Naive B cell (primary cell): ENCODE measurements at regions not wholly inside any gene's neighbourhood (a gene's known extent, or its start where the extent isn't known, plus 50 kb on each side); places are given as distances from the start of the nearest gene placed in this dataset.
A peak's percentile ranks its signal among the peaks of the same experiment; 100 is the strongest.

Experiments used
- ATAC-seq, 2 donors: fragments of 150-1000 bp; cut with Tn5 transposase; 2 replicates each; pipeline ENCODE4 v1.10.0; 2021; ENCODE audit warnings: low read depth in 2 of 2, mild to moderate bottlenecking in 2 of 2, moderate library complexity in 2 of 2
- DNase-seq: peaks from one replicate; pipeline ENCODE4 v3.0.0; 2022
- H3K27ac Mint-ChIP-seq, 6 donors: one replicate each; pipeline ENCODE4 v1.8.0; 2020 to 2022; ENCODE audit warnings: mild to moderate bottlenecking in 6 of 6, mixed read lengths in 6 of 6, moderate library complexity in 5 of 6, inconsistent platforms in 2 of 6
- H3K27me3 Mint-ChIP-seq, 3 donors: one replicate each; pipeline ENCODE4 v1.8.0; 2021 to 2022; ENCODE audit warnings: mixed read lengths in 3 of 3, mild to moderate bottlenecking in 1 of 3
- H3K36me3 Mint-ChIP-seq, 2 donors: one replicate each; pipeline ENCODE4 v1.8.0; 2020 to 2022; ENCODE audit warnings: mixed read lengths in 2 of 2, inconsistent platforms in 1 of 2, mild to moderate bottlenecking in 1 of 2
- H3K4me1 Mint-ChIP-seq, 3 donors: one replicate each; pipeline ENCODE4 v1.8.0; 2020 to 2022; ENCODE audit warnings: mixed read lengths in 3 of 3, inconsistent platforms in 1 of 3, mild to moderate bottlenecking in 1 of 3, moderate library complexity in 1 of 3
- H3K4me3 Mint-ChIP-seq, 8 donors: one replicate each; pipeline ENCODE4 v1.8.0; 2020 to 2022; ENCODE audit warnings: mild to moderate bottlenecking in 8 of 8, mixed read lengths in 8 of 8, moderate library complexity in 8 of 8, inconsistent platforms in 2 of 8
- H3K9me3 Mint-ChIP-seq, 7 donors: one replicate each; pipeline ENCODE4 v1.8.0; 2020 to 2022; ENCODE audit warnings: mixed read lengths in 7 of 7, mild to moderate bottlenecking in 5 of 7, inconsistent platforms in 2 of 7, moderate library complexity in 1 of 7

GRCh38 chr18:78510091-78510490, 469.5 kb upstream of the SALL3 start:
- Mint-ChIP-seq H3K4me3 (no peak overlapping the region), H3K27me3 (peaks cover 0 to 3% (median 0%) of the 10 kb centered on the region in 3 donors), H3K27ac (no peak overlapping the region), H3K9me3 (peaks cover 0 to 8% (median 4%) of the 10 kb centered on the region in 7 donors), H3K36me3 (no peaks in the 10 kb centered on the region), H3K4me1 (no peaks in the 10 kb centered on the region)
- ATAC-seq: no peak
- DNase-seq: no peak

- no peaks in the 10 kb centered on the region for H3K36me3 Mint-ChIP-seq
- H3K4me3 Mint-ChIP-seq: no peak overlapping the region
- DNase-seq: no peak
- H3K27ac Mint-ChIP-seq: no peak overlapping the region
- peaks cover 0 to 3% (median 0%) of the 10 kb centered on the region in 3 donors for H3K27me3 Mint-ChIP-seq
- H3K4me1 Mint-ChIP-seq: no peaks in the 10 kb centered on the region
- H3K9me3 Mint-ChIP-seq: peaks cover 0 to 8% (median 4%) of the 10 kb centered on the region in 7 donors
- no peak for ATAC-seq
These were observed 469.0 kb upstream of the SALL3 start for GRCh38 chr18:78510636-78511035.

- H3K27ac Mint-ChIP-seq: no peak overlapping the region
- no peak overlapping the region for H3K4me3 Mint-ChIP-seq
- no peaks in the 10 kb centered on the region for H3K4me1 Mint-ChIP-seq
- no peak for DNase-seq
- peaks cover 0 to under 1% (median 0%) of the 10 kb centered on the region in 3 donors for H3K27me3 Mint-ChIP-seq
- no peak for ATAC-seq
- peaks cover 0 to 8% (median 4%) of the 10 kb centered on the region in 7 donors for H3K9me3 Mint-ChIP-seq
- no peaks in the 10 kb centered on the region for H3K36me3 Mint-ChIP-seq
These were observed 467.7 kb upstream of the SALL3 start for GRCh38 chr18:78511666-78512601.

- no peaks in the 10 kb centered on the region for H3K36me3 Mint-ChIP-seq
- no peak for ATAC-seq
- peaks cover 0 to 11% (median 3%) of the 10 kb centered on the region in 7 donors for H3K9me3 Mint-ChIP-seq
- DNase-seq: no peak
- H3K4me3 Mint-ChIP-seq: no peak overlapping the region
- no peaks in the 10 kb centered on the region for H3K27me3 Mint-ChIP-seq
- H3K27ac Mint-ChIP-seq: peak overlapping the region in 1 of 6 donors; percentile 79
- H3K4me1 Mint-ChIP-seq: no peaks in the 10 kb centered on the region
These were observed 464.5 kb upstream of the SALL3 start for GRCh38 chr18:78514910-78515670.

- Mint-ChIP-seq H3K27ac (no peak overlapping the region), H3K4me1 (no peaks in the 10 kb centered on the region), H3K27me3 (no peaks in the 10 kb centered on the region), H3K36me3 (no peaks in the 10 kb centered on the region), H3K9me3 (peaks cover 0 to 11% (median 3%) of the 10 kb centered on the region in 7 donors), H3K4me3 (no peak overlapping the region)
- ATAC-seq (no peak), DNase-seq (no peak)
These were observed 462.3 kb upstream of the SALL3 start for GRCh38 chr18:78517328-78517727.

- Mint-ChIP-seq H3K4me1 (no peaks in the 10 kb centered on the region), H3K36me3 (no peaks in the 10 kb centered on the region), H3K9me3 (peaks cover 0 to 11% (median 3%) of the 10 kb centered on the region in 7 donors), H3K4me3 (no peak overlapping the region), H3K27ac (no peak overlapping the region), H3K27me3 (no peaks in the 10 kb centered on the region)
- ATAC-seq (no peak), DNase-seq (no peak)
These were observed 461.6 kb upstream of the SALL3 start for GRCh38 chr18:78517973-78518372.

GRCh38 chr18:78518805-78519204, 460.8 kb upstream of the SALL3 start:
- Mint-ChIP-seq H3K9me3 (peaks cover 0 to 11% (median 4%) of the 10 kb centered on the region in 7 donors), H3K36me3 (no peaks in the 10 kb centered on the region), H3K27ac (no peak overlapping the region), H3K4me3 (no peak overlapping the region), H3K27me3 (no peaks in the 10 kb centered on the region), H3K4me1 (no peaks in the 10 kb centered on the region)
- no peak for DNase-seq
- ATAC-seq: no peak

GRCh38 chr18:78519394-78520062, 460.1 kb upstream of the SALL3 start:
- no peaks in the 10 kb centered on the region for H3K4me1 Mint-ChIP-seq
- H3K36me3 Mint-ChIP-seq: no peaks in the 10 kb centered on the region
- H3K27me3 Mint-ChIP-seq: no peaks in the 10 kb centered on the region
- ATAC-seq: no peak
- H3K9me3 Mint-ChIP-seq: peaks cover 0 to 16% (median 4%) of the 10 kb centered on the region in 7 donors
- no peak overlapping the region for H3K4me3 Mint-ChIP-seq
- no peak for DNase-seq
- no peak overlapping the region for H3K27ac Mint-ChIP-seq

GRCh38 chr18:78521136-78521535, 458.5 kb upstream of the SALL3 start:
- Mint-ChIP-seq H3K36me3 (no peaks in the 10 kb centered on the region), H3K27me3 (no peaks in the 10 kb centered on the region), H3K9me3 (peaks cover 0 to 16% (median 3%) of the 10 kb centered on the region in 7 donors), H3K4me1 (peaks cover 0 to 6% (median 0%) of the 10 kb centered on the region in 3 donors), H3K4me3 (no peak overlapping the region), H3K27ac (no peak overlapping the region)
- no peak for ATAC-seq
- no peak for DNase-seq

GRCh38 chr18:78521744-78522143, 457.9 kb upstream of the SALL3 start:
- ATAC-seq (no peak), DNase-seq (no peak)
- Mint-ChIP-seq H3K9me3 (peaks cover 0 to 16% (median 3%) of the 10 kb centered on the region in 7 donors), H3K27me3 (no peaks in the 10 kb centered on the region), H3K4me3 (no peak overlapping the region), H3K4me1 (peaks cover 0 to 6% (median 0%) of the 10 kb centered on the region in 3 donors), H3K27ac (no peak overlapping the region), H3K36me3 (no peaks in the 10 kb centered on the region)

- Mint-ChIP-seq H3K36me3 (no peaks in the 10 kb centered on the region), H3K27me3 (no peaks in the 10 kb centered on the region), H3K4me3 (no peak overlapping the region), H3K4me1 (peaks cover 0 to 6% (median 0%) of the 10 kb centered on the region in 3 donors), H3K27ac (no peak overlapping the region), H3K9me3 (peaks cover 0 to 16% (median 3%) of the 10 kb centered on the region in 7 donors)
- ATAC-seq (no peak), DNase-seq (no peak)
These were observed 457.1 kb upstream of the SALL3 start for GRCh38 chr18:78522507-78522906.

GRCh38 chr18:78523850-78524249, 455.8 kb upstream of the SALL3 start:
- no peak overlapping the region for H3K27ac Mint-ChIP-seq
- H3K4me1 Mint-ChIP-seq: peaks cover 0 to 6% (median 0%) of the 10 kb centered on the region in 3 donors
- H3K27me3 Mint-ChIP-seq: no peaks in the 10 kb centered on the region
- H3K9me3 Mint-ChIP-seq: peaks cover 0 to 11% (median 3%) of the 10 kb centered on the region in 7 donors
- DNase-seq (no peak), ATAC-seq (no peak)
- no peaks in the 10 kb centered on the region for H3K36me3 Mint-ChIP-seq
- H3K4me3 Mint-ChIP-seq: no peak overlapping the region
